A673 (cell line): ENCODE measurements at regions not wholly inside any gene's neighbourhood (a gene's known extent, or its start where the extent isn't known, plus 50 kb on each side); places are given as distances from the start of the nearest gene placed in this dataset.

Experiments
- BruUV-seq: library from RNA; stranded (reverse); fragments of 400-500 nt; replicated peaks from 2 replicates; lab custom pipeline; 2021; lab: Mats Ljungman, UMichigan
- CTCF ChIA-PET: fragments of 300-600 bp; sonication (Branson Sonifier 250); formaldehyde crosslinking; loops from one replicate; lab custom pipeline; 2022; ENCODE audit warnings: antibody characterized with exemption; lab: Charles Lee
- POLR2A ChIA-PET: fragments of 300-600 bp; sonication (Branson Sonifier 250); formaldehyde crosslinking; loops from one replicate; lab custom pipeline; 2022; ENCODE audit warnings: antibody characterized with exemption; ENCODE audit not compliant: low non-redundant PET; lab: Charles Lee
- DNase-seq: peaks from one replicate; pipeline ENCODE4 v3.0.0-alpha.2; 2015; ENCODE audit warnings: low spot score
- H3K27ac ChIP-seq: fragments of 200-600 bp; sonication (generic); 2 replicates; pipeline ENCODE4 v1.5.1; 2016; ENCODE audit warnings: mixed run types, low read depth, mild to moderate bottlenecking, mixed read lengths, antibody characterized with exemption, low read length; ENCODE audit not compliant: poor library complexity, severe bottlenecking
- H3K27me3 ChIP-seq: fragments of 200-600 bp; sonication (generic); replicated peaks from 2 replicates; pipeline ENCODE4 v1.6.1; 2017; ENCODE audit warnings: mixed run types, low read depth, mild to moderate bottlenecking, mixed read lengths, antibody characterized with exemption, low read length; ENCODE audit not compliant: insufficient read depth, poor library complexity
- H3K36me3 ChIP-seq: fragments of 200-600 bp; sonication (generic); 2 replicates; pipeline ENCODE4 v1.6.1; 2016; ENCODE audit warnings: mixed run types, mild to moderate bottlenecking, mixed read lengths, antibody characterized with exemption, low read length; ENCODE audit not compliant: insufficient read depth, poor library complexity, severe bottlenecking
- H3K4me1 ChIP-seq: fragments of 200-600 bp; sonication (generic); 2 replicates; pipeline ENCODE4 v1.6.1; 2017; ENCODE audit warnings: mixed run types, mild to moderate bottlenecking, mixed read lengths, antibody characterized with exemption, low read length; ENCODE audit not compliant: insufficient read depth, poor library complexity, severe bottlenecking
- H3K4me3 ChIP-seq: fragments of 200-600 bp; sonication (generic); 2 replicates; pipeline ENCODE4 v1.5.1; 2016; ENCODE audit warnings: low read depth, mixed run types, mild to moderate bottlenecking, mixed read lengths, low read length; ENCODE audit not compliant: poor library complexity, severe bottlenecking
- H3K9me3 ChIP-seq: fragments of 200-600 bp; sonication (generic); 2 replicates; pipeline ENCODE4 v1.6.1; 2016; ENCODE audit warnings: mixed run types, low read depth, mild to moderate bottlenecking, mixed read lengths, antibody characterized with exemption, low read length; ENCODE audit not compliant: poor library complexity, severe bottlenecking
- CTCF ChIP-seq: fragments of 300-800, 200-600 bp; sonication (generic); conservative IDR thresholded peaks from 2 replicates; pipeline ENCODE4 v1.5.1; 2017; ENCODE audit warnings: low read depth, mild to moderate bottlenecking, antibody characterized with exemption, low read length, moderate library complexity, mixed read lengths
- EZH2 ChIP-seq: fragments of 200-600 bp; sonication (generic); IDR thresholded peaks from 2 replicates; pipeline ENCODE4 v1.6.1; 2017; ENCODE audit warnings: borderline replicate concordance, low read depth, mild to moderate bottlenecking, mixed read lengths, antibody characterized with exemption, low read length; ENCODE audit not compliant: poor library complexity, severe bottlenecking
- intact Hi-C: fragments of 100-400 bp; cut with micrococcal nuclease; formaldehyde crosslinking; loops from one replicate; pipeline ENCODE4 v1.10.0; 2022; ENCODE audit not compliant: unreplicated experiment

- no TSS peak for BruUV-seq
- Histone ChIP-seq H3K9me3 (no peaks in the 10 kb centered on the region), H3K27me3 (peaks cover 4% of the 10 kb centered on the region), H3K27ac (no peak overlapping the region), H3K36me3 (no peaks in the 10 kb centered on the region), H3K4me3 (no peak overlapping the region), H3K4me1 (no peaks in the 10 kb centered on the region)
- intact Hi-C loops = no loop called here
- TF ChIP-seq EZH2 = no peak
- TF ChIP-seq CTCF = no peak
- ChIA-PET CTCF (no interaction called here), POLR2A (no interaction called here)
- DNase-seq = no peak
Measured at GRCh38 chr10:118809357-118810220, 54.8 kb upstream of the CACUL1 start.

- Histone ChIP-seq H3K4me1 (no peaks in the 10 kb centered on the region), H3K27me3 (peaks cover 7% of the 10 kb centered on the region), H3K9me3 (no peaks in the 10 kb centered on the region), H3K4me3 (no peak overlapping the region), H3K27ac (no peak overlapping the region), H3K36me3 (no peaks in the 10 kb centered on the region)
- intact Hi-C loops = no loop called here
- no TSS peak for BruUV-seq
- no peak for DNase-seq
- no peak for TF ChIP-seq CTCF
- no peak for TF ChIP-seq EZH2
- POLR2A ChIA-PET = no interaction called here
- CTCF ChIA-PET = no interaction called here
Measured at GRCh38 chr10:118810796-118811505, 56.2 kb upstream of the CACUL1 start.

- Histone ChIP-seq H3K27ac (no peak overlapping the region), H3K4me1 (no peaks in the 10 kb centered on the region), H3K4me3 (no peak overlapping the region), H3K36me3 (no peaks in the 10 kb centered on the region), H3K27me3 (peaks cover 7% of the 10 kb centered on the region), H3K9me3 (no peaks in the 10 kb centered on the region)
- intact Hi-C loops = no loop called here
- no TSS peak for BruUV-seq
- no peak for DNase-seq
- TF ChIP-seq CTCF (no peak), EZH2 (no peak)
- ChIA-PET CTCF (no interaction called here), POLR2A (no interaction called here)
Measured at GRCh38 chr10:118811675-118812392, 57.1 kb upstream of the CACUL1 start.
